SK-N-MC (cell line): ENCODE measurements at regions not wholly inside any gene's neighbourhood (a gene's known extent, or its start where the extent isn't known, plus 50 kb on each side); places are given as distances from the start of the nearest gene placed in this dataset.

ENCODE experiments used
- EZH2 ChIP-seq: fragments of 200-600 bp; sonication (generic); IDR thresholded peaks from one replicate; pipeline ENCODE4 v1.6.1; 2017; ENCODE audit warnings: antibody characterized with exemption
- POLR2AphosphoS5 ChIP-seq: IDR thresholded peaks from 2 replicates; pipeline ENCODE4 v1.6.1; 2012; ENCODE audit warnings: mild to moderate bottlenecking, low read depth, low read length, borderline replicate concordance

DNA sequence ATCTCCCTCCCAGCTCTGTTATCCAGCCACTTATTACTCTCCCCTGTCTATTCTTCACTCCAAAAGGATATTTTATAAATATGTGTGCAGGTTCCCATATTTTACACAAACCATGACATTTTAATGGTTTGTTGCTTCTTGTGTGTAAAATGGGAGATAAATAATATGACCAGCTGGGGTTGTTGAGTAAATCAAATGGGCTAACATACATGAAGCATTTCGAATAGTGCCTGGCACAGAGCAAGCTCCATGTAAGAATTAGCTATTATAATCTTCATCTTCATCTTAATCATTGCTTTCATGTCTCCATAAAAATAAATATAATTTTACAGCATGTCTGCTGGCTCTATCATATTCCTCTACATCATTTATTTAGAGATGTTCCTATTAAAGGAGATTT lies 283.1 kb downstream of the RAD51AP2 start:
- no peak for TF ChIP-seq POLR2AphosphoS5
- no peak for TF ChIP-seq EZH2
